ENCODE measurements at regions not wholly inside any gene's neighbourhood (a gene's known extent, or its start where the extent isn't known, plus 50 kb on each side); places are given as distances from the start of the nearest gene placed in this dataset.
"Not testable (repeated sequence)": the region's sequence is repeated elsewhere in the genome, so short reads cannot be mapped to it uniquely, and the experiment has no call there.

DNA sequence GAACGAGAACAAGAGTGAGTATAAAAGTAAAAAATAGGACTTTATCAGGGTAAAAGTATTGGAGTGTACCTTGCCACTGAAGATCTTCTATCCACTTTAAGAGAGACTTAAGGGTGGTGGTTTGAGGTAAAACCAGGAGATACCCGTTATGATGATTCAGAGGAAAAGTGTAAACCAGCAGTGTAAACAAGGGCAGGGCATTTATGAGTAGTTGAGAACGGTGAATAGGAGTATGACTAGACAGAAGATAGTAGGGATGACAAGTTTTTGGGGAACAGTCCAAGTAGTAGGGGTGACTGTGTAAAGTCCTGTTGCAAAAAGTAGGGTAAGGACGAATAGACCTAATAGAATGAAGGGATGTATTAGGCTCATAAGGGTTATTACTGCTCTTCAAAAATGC is 131.5 kb upstream of the VANGL1 start:
- not testable (repeated sequence) for TF ChIP-seq POLR2A (IDR thresholded peaks at IDR 0.05; ENCODE audit: low read length); GATA1 (IDR thresholded peaks at IDR 0.05; ENCODE audit: low read depth, low read length)

Measured in erythroblast (primary cell).